Midbrain (tissue), 1 donor: ENCODE measurements at regions not wholly inside any gene's neighbourhood (a gene's known extent, or its start where the extent isn't known, plus 50 kb on each side); places are given as distances from the start of the nearest gene placed in this dataset.
"Not testable (repeated sequence)": the region's sequence is repeated elsewhere in the genome, so short reads cannot be mapped to it uniquely, and the experiment has no call there.

Experiments used
- DNase-seq: peaks from one replicate; lab custom pipeline; 2025; lab: John Stamatoyannopoulos, UW

DNA sequence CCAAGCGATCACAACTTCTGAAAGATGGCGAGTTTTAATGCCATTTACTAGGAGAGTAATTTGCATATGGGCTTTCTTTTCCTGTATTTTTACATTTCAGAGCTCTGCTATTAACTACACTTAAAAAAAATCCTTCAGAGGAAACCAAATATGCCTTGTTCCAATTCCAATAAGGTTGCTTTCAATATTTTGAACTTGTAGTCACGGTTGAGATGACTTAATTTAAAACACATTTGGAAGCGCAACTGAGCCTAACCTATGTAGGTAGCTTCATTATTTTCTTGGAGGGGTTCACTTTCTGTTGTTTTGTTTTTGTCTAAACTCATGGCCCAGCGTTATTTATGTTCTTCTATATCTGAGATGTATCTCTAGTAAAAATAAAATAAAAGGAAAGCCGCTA is 93.4 kb downstream of the BLID start:
- no peak for DNase-seq

DNA sequence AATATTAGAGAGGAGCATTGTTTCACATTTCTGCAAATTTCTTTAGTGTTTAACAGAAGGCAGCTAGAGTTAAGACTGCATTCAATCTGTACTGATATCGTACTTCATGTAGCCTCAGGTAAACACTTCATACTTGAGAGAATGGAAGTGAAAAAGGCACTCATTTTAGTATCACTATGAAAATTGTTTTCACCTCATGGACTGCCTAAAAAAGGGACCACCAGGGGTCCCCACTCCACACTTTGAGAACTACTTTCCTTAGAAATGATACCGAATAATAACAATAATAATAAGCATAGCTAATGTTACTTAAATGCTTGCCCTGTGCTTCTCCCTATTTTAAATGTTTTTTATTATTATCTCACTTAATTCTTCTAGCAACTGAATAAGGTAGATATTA is 95.1 kb downstream of the BLID start:
- no peak for DNase-seq

DNA sequence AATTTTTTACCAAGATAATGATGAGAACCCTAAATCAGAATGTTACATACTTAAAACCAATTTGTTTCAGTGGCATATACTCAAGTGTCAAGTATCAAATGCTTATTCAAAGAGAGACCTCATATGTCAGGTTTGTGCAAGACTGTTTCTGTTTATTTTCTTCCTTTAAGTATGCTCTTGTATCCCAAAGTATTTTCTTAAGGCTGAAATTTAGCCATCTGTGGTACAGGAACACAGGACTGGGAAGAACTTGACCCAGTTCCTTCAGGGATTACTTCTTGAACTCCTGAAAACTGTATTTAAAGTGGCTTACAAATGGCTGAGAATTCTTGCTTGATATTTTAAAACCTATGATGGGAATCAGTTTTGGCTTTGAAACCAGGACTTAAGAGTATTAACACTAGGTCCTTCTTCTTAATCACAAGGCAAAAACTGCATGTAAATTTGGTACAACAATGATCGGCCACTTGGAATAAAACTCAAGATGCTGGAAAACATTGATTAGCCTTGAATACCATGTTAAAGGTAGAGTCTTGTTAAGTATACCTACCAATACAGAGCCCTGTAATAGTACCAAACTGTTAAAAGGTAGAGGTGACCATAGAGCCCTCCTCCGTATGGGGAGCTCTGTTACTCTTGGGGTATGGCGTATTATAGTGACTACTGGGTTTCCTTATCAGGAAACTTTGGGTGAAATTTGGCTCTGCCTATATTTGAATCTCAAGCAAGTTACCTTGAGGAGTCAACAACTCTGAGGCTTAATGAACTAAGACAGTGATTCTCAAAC is 95.9 kb downstream of the BLID start:
- DNase-seq = no peak

DNA sequence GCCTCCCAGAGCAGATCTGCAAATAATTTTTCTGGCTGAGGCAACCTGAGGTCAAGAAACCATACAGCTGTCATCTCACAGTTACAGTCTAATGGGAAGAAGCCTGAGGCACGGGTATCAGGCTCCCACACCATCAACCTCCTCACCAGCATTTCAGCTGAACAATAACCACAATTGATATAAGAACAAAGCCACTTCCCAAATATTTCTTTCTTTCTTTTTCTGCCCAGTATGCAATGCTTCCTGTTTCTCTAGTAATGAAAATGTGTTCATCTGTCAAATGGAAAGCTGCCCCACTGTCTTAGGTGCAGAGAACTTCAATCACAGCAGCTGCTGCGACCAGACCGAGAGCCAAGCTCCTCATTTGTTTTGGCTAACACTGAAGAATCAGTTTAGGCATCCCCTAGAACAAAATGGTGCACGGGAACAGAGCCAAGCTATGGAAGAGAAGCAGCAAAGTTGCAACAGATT is 108.4 kb downstream of the BLID start:
- peak; percentile 33 for DNase-seq

DNA sequence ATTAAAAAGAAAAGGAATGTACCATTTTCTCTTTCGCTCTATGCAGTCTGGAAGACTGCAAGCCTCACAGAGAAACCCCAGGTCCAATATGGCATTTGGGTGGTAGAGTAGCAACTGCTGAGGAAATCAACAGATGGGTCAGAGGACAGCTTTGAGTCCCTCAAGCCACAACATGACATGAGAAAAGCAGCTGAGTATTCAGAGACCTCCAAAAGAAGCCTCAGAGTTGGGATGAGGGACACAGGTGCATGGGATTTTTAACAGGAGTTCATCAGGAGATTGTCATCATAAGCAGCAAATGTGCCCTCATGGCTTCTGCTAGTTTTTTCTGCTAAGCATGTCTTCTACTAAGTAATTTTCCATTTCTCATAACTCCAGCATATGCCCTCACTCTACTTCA is 111.6 kb downstream of the BLID start:
- DNase-seq = no peak

DNA sequence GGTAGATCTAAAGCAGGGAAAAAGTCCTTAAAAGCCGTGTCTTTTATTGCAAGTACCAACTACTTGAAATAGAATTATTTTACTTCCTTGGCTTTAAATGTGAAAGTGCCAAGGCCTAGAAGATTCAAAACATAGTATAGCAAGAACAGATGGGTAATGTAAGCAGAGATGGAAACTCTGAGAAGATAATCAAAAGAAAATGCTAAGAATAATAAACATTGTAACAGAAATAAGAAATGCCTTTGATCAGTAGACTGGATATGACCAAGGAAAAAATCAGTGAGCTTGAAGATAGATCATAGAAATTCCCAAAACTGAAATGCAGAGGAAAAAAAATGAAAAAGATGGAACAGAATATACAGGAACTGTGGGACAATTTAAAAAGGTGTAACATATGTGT is 113.1 kb downstream of the BLID start:
- no peak for DNase-seq

DNA sequence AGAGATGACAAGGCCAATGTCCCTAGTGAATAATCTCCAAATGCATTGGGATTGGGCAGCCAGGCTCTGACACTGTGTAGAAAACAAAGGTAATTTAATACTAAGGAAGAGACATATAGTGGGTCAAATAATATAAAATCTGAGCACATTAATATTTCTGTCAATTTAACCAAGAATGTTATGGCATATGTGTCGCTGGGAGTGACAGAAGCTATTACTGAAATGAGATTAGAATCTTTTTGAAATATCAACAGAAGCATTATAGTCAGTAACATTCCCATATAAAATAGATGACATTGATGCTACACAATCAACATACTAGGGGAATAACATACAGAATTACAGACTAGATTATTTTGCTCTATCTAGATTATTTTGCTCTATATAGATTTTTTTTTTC is 114.0 kb downstream of the BLID start:
- no peak for DNase-seq

DNA sequence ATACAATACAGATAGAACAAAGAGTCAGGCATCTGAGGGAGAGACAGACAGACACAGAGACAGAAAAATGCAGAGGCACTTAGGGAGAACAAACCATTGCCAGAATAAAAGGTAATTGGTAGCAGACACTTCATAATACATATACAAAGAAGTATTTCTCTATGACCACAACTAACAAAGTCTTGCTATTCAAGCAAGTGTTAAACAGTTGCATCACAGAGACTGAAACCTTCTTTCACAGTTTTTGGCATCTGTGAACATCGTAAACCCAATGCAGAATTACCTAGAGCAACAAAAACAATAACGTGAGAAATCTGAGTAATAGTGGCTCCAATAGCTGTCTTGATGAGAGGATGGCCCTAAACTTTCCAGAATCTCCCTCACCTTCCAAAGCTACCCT is 116.4 kb downstream of the BLID start:
- DNase-seq = no peak

DNA sequence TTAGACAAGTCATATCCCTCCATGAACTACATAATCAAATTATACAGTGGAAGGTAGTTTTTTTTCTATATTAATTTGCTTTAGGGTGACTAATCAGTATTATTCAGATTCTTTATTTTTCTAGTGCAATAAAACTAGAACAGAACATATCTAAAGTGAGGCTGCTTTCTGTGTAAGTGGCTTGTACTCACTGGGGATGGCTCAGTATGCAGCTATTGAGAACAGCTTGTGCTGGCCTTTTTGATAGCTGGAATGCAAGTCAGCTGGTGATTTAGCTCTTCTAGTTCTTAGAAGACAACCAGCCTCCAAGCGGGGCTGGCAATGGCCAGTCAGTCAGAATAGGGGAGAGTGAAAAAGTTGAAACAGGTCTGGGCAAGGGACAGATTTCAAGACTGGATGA is 119.4 kb downstream of the BLID start:
- no peak for DNase-seq

DNA sequence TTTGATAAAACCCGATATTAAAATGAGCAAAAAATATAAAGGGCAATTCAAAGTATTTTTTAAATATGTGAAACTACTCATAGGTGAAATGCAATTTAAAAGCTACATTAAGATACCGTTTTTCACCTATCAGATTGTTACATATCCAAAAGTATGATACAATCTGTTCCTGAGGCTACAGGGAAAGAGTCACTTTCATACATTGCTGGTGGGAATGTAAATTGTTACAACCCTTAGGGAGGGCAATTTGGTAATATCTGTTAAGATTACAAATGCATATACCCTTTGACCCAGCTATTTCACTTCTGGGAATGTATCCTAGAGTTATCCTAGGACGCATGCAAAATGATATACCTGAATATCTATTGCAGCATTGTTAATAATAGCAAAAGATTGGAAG is 132.1 kb downstream of the BLID start:
- DNase-seq = no peak

DNA sequence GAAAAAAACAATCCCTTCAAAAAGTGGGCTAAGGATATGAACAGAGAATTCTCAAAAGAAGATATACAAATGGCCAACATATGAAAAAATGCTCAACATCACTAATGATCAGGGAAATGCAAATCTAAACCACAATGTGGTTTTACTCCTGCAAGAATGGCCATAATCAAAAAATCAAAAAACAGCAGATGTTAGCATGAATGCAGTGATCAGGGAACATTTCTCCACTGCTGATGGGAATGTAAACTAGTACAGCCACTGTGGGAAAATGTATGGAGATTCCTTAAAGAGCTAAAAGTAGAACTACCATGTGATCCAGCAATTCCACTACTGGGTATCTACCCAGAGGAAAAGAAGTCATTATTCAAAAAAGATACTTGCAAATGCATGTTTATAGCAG is 138.1 kb downstream of the BLID start:
- not testable (repeated sequence) for DNase-seq

DNA sequence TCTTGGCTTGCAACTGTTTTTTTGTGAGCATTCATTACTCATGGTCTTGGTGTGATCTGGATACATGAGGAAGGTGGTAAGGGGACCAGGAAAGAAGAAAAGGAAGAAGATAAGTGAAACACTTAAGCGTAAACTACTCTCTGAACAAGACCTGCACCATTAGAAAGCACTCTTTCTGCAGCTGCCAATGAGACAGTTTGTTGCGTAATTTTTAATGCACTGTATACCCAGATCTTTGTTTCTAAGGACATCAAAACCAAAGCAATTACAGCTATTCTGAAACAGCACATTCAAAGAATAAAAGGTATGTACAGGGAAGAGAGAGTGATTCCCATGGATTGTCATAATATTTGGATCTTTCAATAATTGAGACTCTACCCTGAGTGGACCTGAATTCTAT is 147.4 kb downstream of the BLID start:
- no peak for DNase-seq

DNA sequence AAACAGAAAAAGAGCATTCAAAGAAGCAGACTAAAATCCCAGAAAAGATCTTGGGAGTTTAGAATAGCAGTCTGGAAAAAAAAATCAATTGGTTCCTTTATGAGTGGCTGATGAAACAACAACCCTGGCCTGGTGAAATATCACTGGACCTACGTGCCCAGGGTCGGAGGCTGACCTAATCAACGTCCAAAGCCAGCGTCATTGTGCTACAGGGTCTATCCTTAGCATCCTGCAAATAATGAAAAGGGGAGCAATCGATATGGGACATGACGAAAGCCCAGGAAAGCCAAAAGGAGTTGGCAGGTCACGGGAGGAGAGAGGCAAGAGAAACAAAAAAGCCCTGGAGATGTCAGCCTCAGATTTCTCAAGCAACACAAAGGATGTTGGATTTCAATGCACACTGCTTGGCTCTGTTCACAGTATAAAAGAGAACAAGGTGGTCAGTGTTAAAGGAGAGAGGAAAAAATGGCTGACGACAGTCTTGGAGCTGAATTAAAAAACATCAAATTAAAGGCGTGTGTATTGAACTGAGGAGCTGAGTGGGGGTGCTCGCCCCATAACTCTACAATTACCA is 148.8 kb downstream of the BLID start:
- DNase-seq = peak; percentile 54

DNA sequence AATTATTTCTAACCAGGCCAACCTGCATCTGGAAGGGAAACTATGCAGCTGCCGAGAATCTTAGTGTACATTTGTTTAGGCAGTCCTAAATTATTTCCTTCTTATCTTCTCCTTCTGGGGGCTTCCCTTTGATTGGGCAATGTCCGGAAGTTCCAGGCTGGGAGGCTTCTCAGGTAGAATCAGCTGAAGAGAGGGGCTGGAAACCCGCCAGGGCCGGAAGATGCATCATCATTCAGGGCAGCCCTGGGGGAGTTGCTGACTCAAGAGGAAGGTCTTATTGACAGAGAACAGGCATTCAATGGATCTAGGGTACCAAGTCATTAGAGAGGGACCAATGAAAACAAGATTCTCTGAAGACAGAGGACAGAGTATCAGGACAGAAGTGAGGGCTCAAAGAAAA is 150.7 kb downstream of the BLID start:
- DNase-seq = no peak

DNA sequence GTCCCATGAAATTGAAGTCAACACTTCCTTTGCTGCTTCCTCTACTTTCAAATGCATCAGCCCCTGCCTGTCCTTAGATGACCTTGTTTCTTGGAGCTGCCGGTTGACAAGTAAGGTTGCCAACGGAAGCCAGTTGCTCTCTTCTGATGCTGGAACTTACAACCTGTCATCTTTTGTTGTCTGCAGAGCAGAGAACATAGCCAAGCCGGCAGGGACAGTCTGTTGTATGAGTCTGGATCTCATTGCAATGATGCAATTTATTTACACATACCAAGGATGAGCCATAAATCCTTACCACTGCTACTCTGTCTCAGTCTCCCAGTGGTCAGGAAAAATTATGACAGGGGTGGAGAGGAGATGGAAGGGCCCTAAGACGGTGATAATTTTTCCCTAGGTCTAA is 151.4 kb downstream of the BLID start:
- no peak for DNase-seq

DNA sequence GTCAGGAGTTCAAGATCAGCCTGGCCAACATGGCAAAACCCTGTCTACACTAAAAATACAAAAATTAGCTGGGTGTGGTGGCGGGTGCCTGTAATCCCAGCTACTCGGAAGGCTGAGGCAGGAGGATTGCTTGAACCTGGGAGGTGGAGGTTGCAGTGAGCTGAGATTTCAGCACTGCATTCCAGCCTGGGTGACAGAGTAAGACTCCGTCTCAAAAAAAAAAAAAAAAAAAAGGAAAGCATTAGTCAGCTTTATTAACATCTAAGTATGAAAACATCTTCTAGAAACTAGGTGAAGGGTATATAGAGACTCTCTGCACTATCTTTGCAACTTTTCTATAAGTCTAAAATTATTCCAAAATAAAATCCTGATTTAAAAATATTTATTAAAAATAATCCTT is 152.2 kb downstream of the BLID start:
- DNase-seq = not testable (repeated sequence)

DNA sequence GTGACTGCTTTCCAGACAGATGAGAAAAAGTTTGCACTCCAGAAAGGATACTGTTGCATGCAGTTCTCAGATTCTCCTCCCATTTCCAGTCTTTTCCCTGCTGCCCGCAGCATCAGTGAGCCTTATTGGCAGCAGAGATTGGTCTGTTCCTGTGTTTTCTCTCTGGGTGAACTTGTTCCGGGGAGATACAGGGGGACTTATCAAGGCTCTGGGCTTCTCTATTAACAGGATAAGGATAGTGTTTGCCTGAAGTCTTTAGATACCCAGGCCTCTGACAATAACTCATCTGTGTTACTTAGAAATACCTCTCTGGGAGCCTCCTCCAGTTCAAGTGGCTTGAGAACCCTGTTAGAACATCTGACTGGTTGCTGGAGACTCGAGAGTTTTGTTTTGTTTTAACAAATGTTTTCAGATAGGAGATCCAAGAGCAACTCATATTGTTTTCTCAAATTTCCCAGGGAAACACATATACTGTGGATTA is 154.7 kb downstream of the BLID start:
- DNase-seq = no peak

DNA sequence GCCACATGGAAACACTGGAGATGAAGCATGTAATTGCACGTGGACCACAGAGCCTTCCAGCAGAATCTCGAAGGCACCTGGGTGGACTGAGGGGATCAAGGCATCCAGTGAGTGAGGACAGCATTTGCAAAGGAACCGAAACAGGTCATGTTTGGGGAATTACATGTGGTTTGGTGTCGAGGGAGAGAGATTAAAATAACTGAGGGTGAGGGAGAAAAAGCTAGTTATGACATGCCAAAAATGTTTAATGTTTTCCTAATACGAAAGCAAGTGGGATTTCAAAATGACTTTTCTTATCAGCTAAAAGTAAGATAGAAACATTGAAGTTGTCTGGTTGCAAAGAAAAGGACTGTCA is 157.1 kb downstream of the BLID start:
- DNase-seq = no peak

DNA sequence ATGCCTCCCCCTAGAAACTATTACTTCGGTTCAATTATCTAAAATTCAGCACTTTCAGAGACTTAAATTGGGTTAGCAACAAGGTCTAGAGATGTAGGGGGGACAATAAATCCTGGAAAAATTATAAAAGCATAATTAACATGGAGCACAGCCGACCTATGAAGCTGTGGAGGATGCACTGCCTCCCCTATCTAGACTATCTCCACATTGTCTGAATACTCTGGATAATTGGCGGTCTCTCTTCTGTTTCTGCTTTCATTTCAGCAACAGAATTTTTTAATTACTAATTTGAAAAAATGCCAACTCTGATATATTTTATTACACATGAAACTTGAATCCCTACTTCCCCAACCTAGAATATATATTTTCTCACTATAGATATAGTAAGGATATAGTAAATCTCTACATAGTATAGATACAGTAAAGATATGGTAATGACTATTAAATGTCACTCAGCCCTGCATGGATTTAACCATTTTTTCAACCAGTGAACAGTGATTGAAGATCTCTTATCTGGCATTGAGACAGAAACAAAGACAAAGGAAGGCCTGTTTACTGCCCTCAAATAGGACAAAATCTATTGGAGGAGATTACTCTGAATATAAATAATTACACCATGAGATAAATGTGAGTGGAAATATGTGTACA is 157.6 kb downstream of the BLID start:
- no peak for DNase-seq

DNA sequence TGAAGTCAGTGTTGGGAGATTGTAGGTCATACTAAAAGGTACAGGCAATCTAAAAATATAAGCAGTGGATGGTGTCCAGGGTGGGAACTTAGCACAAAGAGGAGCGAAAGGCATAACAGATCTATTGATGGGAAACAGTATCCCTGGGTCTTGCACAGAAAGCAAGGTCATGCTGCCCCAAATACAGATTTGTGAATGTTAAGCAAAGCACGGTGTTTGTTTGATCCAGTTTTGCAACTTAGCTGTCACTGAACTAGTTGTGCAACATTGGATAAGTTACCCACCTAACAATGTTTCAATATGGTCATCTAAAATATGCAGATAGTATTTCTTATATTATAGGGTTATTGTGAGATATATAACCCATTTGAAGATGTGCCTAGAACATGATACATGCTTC is 162.9 kb downstream of the BLID start:
- no peak for DNase-seq

DNA sequence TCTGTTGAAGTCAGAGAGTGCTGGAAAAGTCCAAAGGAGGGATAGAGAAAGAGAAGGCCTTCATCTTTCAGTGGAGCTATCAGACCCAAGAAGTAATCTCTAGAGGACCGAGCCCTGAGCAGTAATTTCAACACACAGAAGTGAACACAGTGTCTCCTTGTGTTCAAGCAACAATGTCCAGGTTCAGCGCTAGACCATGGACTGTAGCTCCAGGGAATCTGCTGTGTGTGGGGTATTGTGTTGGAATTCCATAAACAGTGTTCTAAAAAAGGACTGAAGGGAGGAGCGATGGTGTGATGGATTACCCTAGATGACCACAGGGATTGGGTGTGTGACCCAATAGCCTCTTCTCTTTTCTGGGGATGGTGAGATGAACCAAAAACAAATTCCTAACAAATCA is 165.9 kb downstream of the BLID start:
- no peak for DNase-seq

DNA sequence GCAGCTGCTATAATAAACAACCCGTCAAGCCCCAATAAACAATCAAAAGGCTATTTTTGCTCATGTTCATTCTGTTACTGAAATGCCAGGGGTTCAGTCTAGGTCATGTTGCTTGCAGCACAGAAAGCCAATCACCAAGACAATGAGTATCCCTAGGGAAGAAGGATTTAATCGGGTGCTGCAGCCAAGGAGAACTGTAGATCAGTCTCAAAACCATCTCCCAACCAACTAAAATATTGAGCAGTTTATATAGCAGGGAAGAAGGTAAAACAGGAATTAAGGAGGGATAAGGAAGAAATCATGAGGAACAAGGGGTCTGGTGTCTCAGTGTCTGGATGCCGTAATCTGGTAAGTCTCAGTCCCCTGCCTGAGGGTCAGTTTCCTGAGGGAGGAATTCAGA is 169.5 kb downstream of the BLID start:
- no peak for DNase-seq

DNA sequence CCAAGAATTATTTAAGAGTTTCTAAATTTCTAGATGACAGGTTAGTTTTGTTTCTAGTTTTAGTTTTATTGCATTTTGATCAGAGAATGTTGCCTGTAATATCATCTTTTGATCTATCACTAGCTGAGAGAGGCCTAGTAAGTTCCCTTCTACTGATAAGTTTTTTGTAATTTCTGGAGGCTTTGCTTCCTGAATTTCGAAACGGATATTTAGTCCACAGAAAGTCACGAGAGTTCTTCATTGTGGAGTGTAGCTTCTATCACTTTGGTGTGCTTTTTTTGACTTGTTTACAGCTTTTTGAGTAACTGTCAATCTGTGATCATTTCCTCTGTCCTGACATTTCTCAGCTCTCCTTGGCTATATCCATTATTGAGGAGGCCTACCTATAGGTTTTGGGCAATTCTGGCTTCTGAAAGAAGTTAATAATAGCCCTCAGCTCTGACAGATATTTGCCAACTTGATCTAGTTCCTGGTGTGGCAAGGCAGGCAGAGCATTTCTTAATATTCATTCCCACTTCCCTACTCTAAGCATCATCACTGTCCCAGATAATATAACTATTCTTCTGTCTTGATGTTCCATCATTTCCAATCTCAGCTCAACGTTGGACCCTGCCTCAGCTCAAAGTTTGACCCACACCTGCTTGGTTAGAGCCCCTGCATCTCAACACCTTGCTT is 171.3 kb downstream of the BLID start:
- DNase-seq = no peak
